AG09319 (cell line): ENCODE measurements at regions not wholly inside any gene's neighbourhood (a gene's known extent, or its start where the extent isn't known, plus 50 kb on each side); places are given as distances from the start of the nearest gene placed in this dataset.

ENCODE experiments used
- DNase-seq: peaks from one replicate; pipeline ENCODE4 v3.0.0-alpha.2; 2010; ENCODE audit warnings: low read depth; ENCODE audit errors: extremely low read depth
- TF ChIP-seq, protein P1 (sequence below): IDR thresholded peaks from 2 replicates; pipeline ENCODE4 v1.5.1; 2011; ENCODE audit warnings: low read depth, mild to moderate bottlenecking, inconsistent platforms, low read length, moderate library complexity

- DNase-seq = no peak
- TF ChIP-seq, protein P1, sequence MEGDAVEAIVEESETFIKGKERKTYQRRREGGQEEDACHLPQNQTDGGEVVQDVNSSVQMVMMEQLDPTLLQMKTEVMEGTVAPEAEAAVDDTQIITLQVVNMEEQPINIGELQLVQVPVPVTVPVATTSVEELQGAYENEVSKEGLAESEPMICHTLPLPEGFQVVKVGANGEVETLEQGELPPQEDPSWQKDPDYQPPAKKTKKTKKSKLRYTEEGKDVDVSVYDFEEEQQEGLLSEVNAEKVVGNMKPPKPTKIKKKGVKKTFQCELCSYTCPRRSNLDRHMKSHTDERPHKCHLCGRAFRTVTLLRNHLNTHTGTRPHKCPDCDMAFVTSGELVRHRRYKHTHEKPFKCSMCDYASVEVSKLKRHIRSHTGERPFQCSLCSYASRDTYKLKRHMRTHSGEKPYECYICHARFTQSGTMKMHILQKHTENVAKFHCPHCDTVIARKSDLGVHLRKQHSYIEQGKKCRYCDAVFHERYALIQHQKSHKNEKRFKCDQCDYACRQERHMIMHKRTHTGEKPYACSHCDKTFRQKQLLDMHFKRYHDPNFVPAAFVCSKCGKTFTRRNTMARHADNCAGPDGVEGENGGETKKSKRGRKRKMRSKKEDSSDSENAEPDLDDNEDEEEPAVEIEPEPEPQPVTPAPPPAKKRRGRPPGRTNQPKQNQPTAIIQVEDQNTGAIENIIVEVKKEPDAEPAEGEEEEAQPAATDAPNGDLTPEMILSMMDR = no peak
Observed at GRCh38 chr5:60387051-60387440, 312.9 kb downstream of the DEPDC1B start.

DNA sequence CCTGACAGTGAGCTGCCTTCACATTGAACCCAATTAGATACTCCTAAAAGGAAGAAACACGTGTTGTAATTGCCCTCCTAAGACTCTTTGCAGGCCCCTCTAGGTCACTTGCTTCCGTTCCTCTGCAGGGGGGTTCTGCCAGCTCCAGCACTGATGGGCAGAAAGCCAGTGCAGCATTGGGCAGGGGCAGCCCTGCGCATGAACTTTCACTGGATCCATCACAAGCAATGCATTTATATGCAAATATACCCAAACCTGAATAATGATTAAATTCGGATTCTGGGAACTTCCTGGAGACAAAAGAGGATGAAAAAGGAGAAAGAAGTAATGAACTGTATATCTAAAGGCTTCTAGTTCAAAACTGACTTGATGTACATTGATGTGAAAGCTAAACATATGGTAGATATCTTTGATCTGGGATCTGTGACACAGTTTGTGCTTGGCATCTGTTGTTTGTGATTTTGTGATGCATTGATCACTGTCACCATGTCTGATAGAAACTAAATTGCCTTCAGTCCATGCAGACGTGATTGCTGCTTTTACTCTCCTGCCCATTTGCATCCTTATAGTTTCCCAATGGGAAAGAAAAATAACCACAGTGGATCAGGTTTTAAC lies 313.4 kb downstream of the DEPDC1B start:
- no peak for DNase-seq
- TF ChIP-seq, protein P1 = no peak

DNA sequence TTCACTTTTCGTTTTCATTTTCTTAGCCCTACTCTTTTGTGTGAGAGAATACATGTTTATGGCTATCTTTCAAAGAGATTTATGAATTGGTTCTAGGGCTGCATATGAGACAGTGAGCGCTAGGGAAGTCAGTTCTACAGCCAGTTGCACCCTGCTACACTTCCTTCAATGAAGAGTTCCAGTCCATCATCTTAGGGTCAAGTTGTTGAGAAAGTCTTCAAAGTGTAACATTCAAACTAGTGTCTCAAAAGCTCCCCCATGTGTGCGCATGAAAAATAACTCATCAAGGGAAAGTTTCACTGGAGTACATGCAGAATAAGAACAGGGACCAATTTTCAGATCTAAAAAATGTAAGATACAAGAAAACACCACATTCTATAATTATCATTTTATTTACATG lies 317.2 kb downstream of the DEPDC1B start:
- no peak for DNase-seq
- TF ChIP-seq, protein P1 = peak; percentile 47

GRCh38 chr5:60379907-60380306 lies 320.1 kb downstream of the DEPDC1B start:
- TF ChIP-seq, protein P1 = no peak
- no peak for DNase-seq

GRCh38 chr5:60377826-60378225 lies 322.1 kb downstream of the DEPDC1B start:
- TF ChIP-seq, protein P1 = no peak
- DNase-seq = no peak

GRCh38 chr5:60376860-60377259 lies 323.1 kb downstream of the DEPDC1B start:
- TF ChIP-seq, protein P1 = no peak
- DNase-seq = no peak

DNA sequence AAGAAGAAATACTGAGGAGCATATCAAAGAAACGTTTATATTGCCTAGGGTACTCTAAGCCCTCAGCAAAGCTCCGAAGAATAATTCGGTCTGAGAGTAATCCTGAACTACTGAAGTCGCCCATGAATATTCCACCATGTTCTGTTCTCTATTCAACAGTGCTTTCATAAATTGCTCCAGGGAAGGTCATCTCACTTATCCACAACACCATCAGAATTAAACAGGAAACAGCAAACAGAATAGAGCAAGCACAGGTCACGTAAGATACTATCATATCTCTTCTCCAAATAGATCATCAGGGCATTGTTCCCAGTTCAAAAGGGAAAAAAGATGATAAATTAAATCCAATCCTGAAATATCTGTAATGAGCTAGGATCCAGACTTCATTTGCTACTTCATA lies 325.6 kb downstream of the DEPDC1B start:
- TF ChIP-seq, protein P1 = no peak
- DNase-seq = no peak
